Progenitor cell of endocrine pancreas (in vitro differentiated cells): ENCODE measurements at regions not wholly inside any gene's neighbourhood (a gene's known extent, or its start where the extent isn't known, plus 50 kb on each side); places are given as distances from the start of the nearest gene placed in this dataset.

ENCODE experiments used
- DNase-seq: peaks from one replicate; pipeline ENCODE4 v3.0.0; 2021; ENCODE audit warnings: low spot score; ENCODE audit not compliant: unreplicated experiment
- H3K27ac Mint-ChIP-seq: 2 replicates; pipeline ENCODE4 v1.8.0; 2021; ENCODE audit warnings: mild to moderate bottlenecking, moderate library complexity, mixed read lengths
- H3K27me3 Mint-ChIP-seq: 2 replicates; pipeline ENCODE4 v1.8.0; 2021; ENCODE audit warnings: mixed read lengths
- H3K36me3 Mint-ChIP-seq: 2 replicates; pipeline ENCODE4 v1.8.0; 2022; ENCODE audit warnings: mixed read lengths; ENCODE audit not compliant: insufficient read depth
- H3K4me1 Mint-ChIP-seq: 2 replicates; pipeline ENCODE4 v1.8.0; 2021; ENCODE audit warnings: low read depth, mixed read lengths
- H3K4me3 Mint-ChIP-seq: 2 replicates; pipeline ENCODE4 v1.8.0; 2021; ENCODE audit warnings: low read depth, mild to moderate bottlenecking, moderate library complexity, mixed read lengths
- H3K9me3 Mint-ChIP-seq: 2 replicates; pipeline ENCODE4 v1.8.0; 2021; ENCODE audit warnings: low read depth, mixed read lengths
- TF ChIP-seq, protein P1 (sequence below): fragments of 200-600 bp; sonication (generic); IDR thresholded peaks from one replicate; pipeline ENCODE4 v1.5.0; 2021; ENCODE audit warnings: antibody characterized with exemption, mild to moderate bottlenecking; ENCODE audit not compliant: unreplicated experiment

- TF ChIP-seq, protein P1, sequence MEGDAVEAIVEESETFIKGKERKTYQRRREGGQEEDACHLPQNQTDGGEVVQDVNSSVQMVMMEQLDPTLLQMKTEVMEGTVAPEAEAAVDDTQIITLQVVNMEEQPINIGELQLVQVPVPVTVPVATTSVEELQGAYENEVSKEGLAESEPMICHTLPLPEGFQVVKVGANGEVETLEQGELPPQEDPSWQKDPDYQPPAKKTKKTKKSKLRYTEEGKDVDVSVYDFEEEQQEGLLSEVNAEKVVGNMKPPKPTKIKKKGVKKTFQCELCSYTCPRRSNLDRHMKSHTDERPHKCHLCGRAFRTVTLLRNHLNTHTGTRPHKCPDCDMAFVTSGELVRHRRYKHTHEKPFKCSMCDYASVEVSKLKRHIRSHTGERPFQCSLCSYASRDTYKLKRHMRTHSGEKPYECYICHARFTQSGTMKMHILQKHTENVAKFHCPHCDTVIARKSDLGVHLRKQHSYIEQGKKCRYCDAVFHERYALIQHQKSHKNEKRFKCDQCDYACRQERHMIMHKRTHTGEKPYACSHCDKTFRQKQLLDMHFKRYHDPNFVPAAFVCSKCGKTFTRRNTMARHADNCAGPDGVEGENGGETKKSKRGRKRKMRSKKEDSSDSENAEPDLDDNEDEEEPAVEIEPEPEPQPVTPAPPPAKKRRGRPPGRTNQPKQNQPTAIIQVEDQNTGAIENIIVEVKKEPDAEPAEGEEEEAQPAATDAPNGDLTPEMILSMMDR = no peak
- Mint-ChIP-seq H3K27ac (no peak overlapping the region), H3K27me3 (no peaks in the 10 kb centered on the region), H3K9me3 (no peaks in the 10 kb centered on the region), H3K4me3 (no peak overlapping the region), H3K4me1 (peaks cover 3% of the 10 kb centered on the region), H3K36me3 (no peaks in the 10 kb centered on the region)
- DNase-seq = no peak
Observed at GRCh38 chrX:7286168-7286837, 138.3 kb upstream of the PUDP start.

DNA sequence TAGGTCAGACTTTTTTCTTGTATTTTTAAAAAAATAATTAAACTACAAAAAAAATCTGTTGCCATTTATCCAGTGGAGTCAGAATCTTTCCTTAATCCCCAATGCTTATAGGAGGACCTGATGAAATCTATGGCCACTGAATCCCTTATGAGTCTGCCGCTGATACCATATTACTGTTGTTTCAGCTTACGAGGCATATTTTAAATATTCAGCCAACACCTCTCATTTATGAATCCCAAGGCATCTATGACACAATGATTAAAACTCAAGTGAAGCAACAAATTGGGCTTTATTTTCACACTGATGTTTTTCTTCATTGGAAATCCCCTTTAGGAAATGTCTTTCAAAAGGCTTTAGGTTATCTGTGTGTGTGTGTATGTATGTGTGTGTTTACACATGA is 137.8 kb upstream of the PUDP start:
- TF ChIP-seq, protein P1 = no peak
- no peaks in the 10 kb centered on the region for H3K9me3 Mint-ChIP-seq
- H3K27ac Mint-ChIP-seq = no peak overlapping the region
- no peak for DNase-seq
- H3K36me3 Mint-ChIP-seq = no peaks in the 10 kb centered on the region
- no peaks in the 10 kb centered on the region for H3K27me3 Mint-ChIP-seq
- peaks cover 3% of the 10 kb centered on the region for H3K4me1 Mint-ChIP-seq
- no peak overlapping the region for H3K4me3 Mint-ChIP-seq

DNA sequence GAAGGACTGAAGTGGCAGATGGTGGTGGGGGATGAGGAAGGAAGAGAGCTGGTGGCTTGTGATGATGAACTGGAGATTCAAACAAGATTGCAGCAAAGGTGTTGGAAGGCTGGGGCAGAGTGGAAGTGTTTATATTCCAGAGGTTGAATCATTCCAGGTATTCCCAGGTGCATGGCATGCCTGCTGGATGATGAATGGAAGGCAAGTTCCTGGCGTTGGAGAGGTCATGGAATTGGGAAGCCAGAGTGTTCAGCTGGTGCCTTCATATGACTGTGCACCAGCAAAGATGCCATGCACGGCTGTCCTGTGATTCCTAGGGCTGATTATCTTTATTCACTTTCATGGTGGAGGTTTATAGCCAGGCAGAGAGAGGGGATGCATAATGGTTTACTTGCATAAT is 135.8 kb upstream of the PUDP start:
- no peak for DNase-seq
- no peak overlapping the region for H3K4me3 Mint-ChIP-seq
- H3K27me3 Mint-ChIP-seq = no peaks in the 10 kb centered on the region
- H3K9me3 Mint-ChIP-seq = no peaks in the 10 kb centered on the region
- no peaks in the 10 kb centered on the region for H3K36me3 Mint-ChIP-seq
- TF ChIP-seq, protein P1 = no peak
- no peak overlapping the region for H3K27ac Mint-ChIP-seq
- peaks cover 3% of the 10 kb centered on the region for H3K4me1 Mint-ChIP-seq

DNA sequence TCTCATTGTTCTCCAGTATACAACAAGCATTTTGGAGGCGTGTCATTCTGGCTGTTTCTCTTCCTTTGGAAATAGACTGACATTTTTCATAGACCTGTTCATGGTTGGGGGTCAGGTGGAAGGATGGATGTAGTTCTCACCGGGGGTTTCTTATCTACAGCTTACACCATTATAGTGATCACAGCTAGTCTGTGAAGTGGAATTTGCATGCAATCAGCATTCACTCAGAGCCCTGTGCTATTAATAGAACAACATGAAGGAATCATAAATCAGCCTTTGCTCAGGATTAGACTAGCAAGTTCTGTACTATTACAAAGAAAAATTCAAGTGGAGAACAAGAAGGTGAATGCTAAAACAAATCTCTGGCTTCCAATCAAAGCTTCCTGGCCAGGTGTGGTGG is 132.6 kb upstream of the PUDP start:
- H3K9me3 Mint-ChIP-seq = no peaks in the 10 kb centered on the region
- no peak overlapping the region for H3K4me3 Mint-ChIP-seq
- TF ChIP-seq, protein P1 = no peak
- no peak for DNase-seq
- no peak overlapping the region for H3K27ac Mint-ChIP-seq
- no peaks in the 10 kb centered on the region for H3K36me3 Mint-ChIP-seq
- no peaks in the 10 kb centered on the region for H3K27me3 Mint-ChIP-seq
- H3K4me1 Mint-ChIP-seq = peaks cover 2% of the 10 kb centered on the region

DNA sequence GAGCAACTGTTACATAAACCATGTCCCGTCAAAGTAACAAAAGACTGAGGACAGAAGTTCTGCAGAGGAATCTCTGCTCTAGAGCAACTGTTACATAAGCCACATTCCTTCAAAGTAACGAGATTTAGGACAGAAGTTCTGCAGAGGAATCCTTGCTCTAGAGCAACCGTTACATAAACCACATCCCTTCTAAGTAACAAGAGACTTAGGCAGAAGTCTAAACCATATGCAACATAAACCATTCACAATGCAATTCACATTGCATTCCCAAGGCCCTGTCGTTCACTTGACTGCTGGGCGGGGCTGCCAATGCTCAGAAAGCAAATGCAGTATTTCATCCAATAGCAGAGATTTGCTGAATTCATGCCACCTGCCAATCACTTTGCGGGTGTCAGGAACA is 124.4 kb upstream of the PUDP start:
- TF ChIP-seq, protein P1 = no peak
- H3K27me3 Mint-ChIP-seq = no peaks in the 10 kb centered on the region
- no peaks in the 10 kb centered on the region for H3K9me3 Mint-ChIP-seq
- H3K4me1 Mint-ChIP-seq = peaks cover 5% of the 10 kb centered on the region
- H3K4me3 Mint-ChIP-seq = no peak overlapping the region
- H3K36me3 Mint-ChIP-seq = no peaks in the 10 kb centered on the region
- DNase-seq = no peak
- no peak overlapping the region for H3K27ac Mint-ChIP-seq
